ENCODE measurements at regions not wholly inside any gene's neighbourhood (a gene's known extent, or its start where the extent isn't known, plus 50 kb on each side); places are given as distances from the start of the nearest gene placed in this dataset.

- TF ChIP-seq CTCF (IDR thresholded peaks at IDR 0.05): no peak
- TF ChIP-seq POLR2A (IDR thresholded peaks at IDR 0.05): no peak
- no peak for TF ChIP-seq EP300 (IDR thresholded peaks at IDR 0.05; ENCODE audit: low read depth)
Observed at GRCh38 chr16:64475627-64476351, 646.1 kb downstream of the CDH11 start.

All from transverse colon (tissue), 3 donors.